ENCODE measurements at regions not wholly inside any gene's neighbourhood (a gene's known extent, or its start where the extent isn't known, plus 50 kb on each side); places are given as distances from the start of the nearest gene placed in this dataset.

DNA sequence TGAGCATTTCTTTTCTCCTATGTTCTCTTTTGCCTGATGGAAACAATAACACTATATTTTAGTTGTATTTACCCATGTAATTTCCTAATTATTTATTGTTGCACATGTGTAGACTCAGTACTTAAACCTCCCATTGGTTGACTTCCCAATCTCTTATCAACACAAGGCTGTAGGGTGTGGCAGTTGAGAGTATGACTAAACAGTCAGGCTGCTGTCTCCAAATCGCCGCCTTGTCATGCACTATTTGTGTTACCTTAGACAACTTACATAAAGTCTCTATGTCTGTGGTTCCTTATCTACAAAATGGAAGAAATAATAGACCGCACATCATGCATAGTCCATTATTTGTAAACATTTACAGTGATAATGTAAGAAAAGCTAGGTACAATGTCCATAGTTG, 68.9 kb upstream of the EFNA5 start:
- TF ChIP-seq POLR2A (IDR thresholded peaks at IDR 0.05) = no peak
- TF ChIP-seq, protein P1, sequence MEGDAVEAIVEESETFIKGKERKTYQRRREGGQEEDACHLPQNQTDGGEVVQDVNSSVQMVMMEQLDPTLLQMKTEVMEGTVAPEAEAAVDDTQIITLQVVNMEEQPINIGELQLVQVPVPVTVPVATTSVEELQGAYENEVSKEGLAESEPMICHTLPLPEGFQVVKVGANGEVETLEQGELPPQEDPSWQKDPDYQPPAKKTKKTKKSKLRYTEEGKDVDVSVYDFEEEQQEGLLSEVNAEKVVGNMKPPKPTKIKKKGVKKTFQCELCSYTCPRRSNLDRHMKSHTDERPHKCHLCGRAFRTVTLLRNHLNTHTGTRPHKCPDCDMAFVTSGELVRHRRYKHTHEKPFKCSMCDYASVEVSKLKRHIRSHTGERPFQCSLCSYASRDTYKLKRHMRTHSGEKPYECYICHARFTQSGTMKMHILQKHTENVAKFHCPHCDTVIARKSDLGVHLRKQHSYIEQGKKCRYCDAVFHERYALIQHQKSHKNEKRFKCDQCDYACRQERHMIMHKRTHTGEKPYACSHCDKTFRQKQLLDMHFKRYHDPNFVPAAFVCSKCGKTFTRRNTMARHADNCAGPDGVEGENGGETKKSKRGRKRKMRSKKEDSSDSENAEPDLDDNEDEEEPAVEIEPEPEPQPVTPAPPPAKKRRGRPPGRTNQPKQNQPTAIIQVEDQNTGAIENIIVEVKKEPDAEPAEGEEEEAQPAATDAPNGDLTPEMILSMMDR (IDR thresholded peaks at IDR 0.05 in 4 of 5, conservative IDR thresholded peaks at IDR 0.05 in 1 of 5) = no peak
